IPS-15b (cell line): ENCODE measurements at regions not wholly inside any gene's neighbourhood (a gene's known extent, or its start where the extent isn't known, plus 50 kb on each side); places are given as distances from the start of the nearest gene placed in this dataset.

Experiments used
- H3K27me3 ChIP-seq: one replicate; pipeline ENCODE4 v1.6.1; 2013; ENCODE audit warnings: low read length; ENCODE audit not compliant: control insufficient read depth, insufficient read depth
- H3K36me3 ChIP-seq: one replicate; pipeline ENCODE4 v1.6.1; 2013; ENCODE audit warnings: low read length; ENCODE audit not compliant: control insufficient read depth, insufficient read depth
- H3K4me1 ChIP-seq: one replicate; pipeline ENCODE4 v1.6.1; 2013; ENCODE audit warnings: mild to moderate bottlenecking, low read length; ENCODE audit not compliant: control insufficient read depth, insufficient read depth
- H3K4me3 ChIP-seq: one replicate; pipeline ENCODE4 v1.5.1; 2013; ENCODE audit warnings: low read depth, low read length
- H3K9ac ChIP-seq: one replicate; pipeline ENCODE4 v1.6.1; 2013; ENCODE audit warnings: low read depth, mild to moderate bottlenecking, low read length
- H3K9me3 ChIP-seq: one replicate; pipeline ENCODE4 v1.6.1; 2013; ENCODE audit warnings: mild to moderate bottlenecking, low read length; ENCODE audit not compliant: control insufficient read depth, insufficient read depth

- no peaks in the 10 kb centered on the region for H3K9me3 ChIP-seq
- no peaks in the 10 kb centered on the region for H3K36me3 ChIP-seq
- no peak overlapping the region for H3K9ac ChIP-seq
- H3K4me1 ChIP-seq = peaks cover 12% of the 10 kb centered on the region
- peaks cover 17% of the 10 kb centered on the region for H3K27me3 ChIP-seq
- H3K4me3 ChIP-seq = no peak overlapping the region
These were observed 209.8 kb downstream of the ENC1 start for GRCh38 chr5:74430631-74431289.

GRCh38 chr5:74429495-74429894, 211.0 kb downstream of the ENC1 start:
- peaks cover 10% of the 10 kb centered on the region for H3K4me1 ChIP-seq
- H3K27me3 ChIP-seq = peaks cover 17% of the 10 kb centered on the region
- no peaks in the 10 kb centered on the region for H3K36me3 ChIP-seq
- no peak overlapping the region for H3K4me3 ChIP-seq
- no peaks in the 10 kb centered on the region for H3K9me3 ChIP-seq
- H3K9ac ChIP-seq = no peak overlapping the region

GRCh38 chr5:74428876-74429275, 211.7 kb downstream of the ENC1 start:
- Histone ChIP-seq H3K36me3 (no peaks in the 10 kb centered on the region), H3K4me1 (peaks cover 6% of the 10 kb centered on the region), H3K4me3 (no peak overlapping the region), H3K27me3 (peaks cover 17% of the 10 kb centered on the region), H3K9ac (no peak overlapping the region), H3K9me3 (no peaks in the 10 kb centered on the region)

- Histone ChIP-seq H3K9ac (no peak overlapping the region), H3K4me1 (peaks cover under 1% of the 10 kb centered on the region), H3K36me3 (no peaks in the 10 kb centered on the region), H3K27me3 (peaks cover 14% of the 10 kb centered on the region), H3K4me3 (no peak overlapping the region), H3K9me3 (no peaks in the 10 kb centered on the region)
These were observed 212.3 kb downstream of the ENC1 start for GRCh38 chr5:74428275-74428674.

- Histone ChIP-seq H3K36me3 (no peaks in the 10 kb centered on the region), H3K9me3 (no peaks in the 10 kb centered on the region), H3K4me1 (no peaks in the 10 kb centered on the region), H3K9ac (no peak overlapping the region), H3K27me3 (peaks cover 6% of the 10 kb centered on the region), H3K4me3 (no peak overlapping the region)
These were observed 214.0 kb downstream of the ENC1 start for GRCh38 chr5:74426506-74426905.

GRCh38 chr5:74424162-74424868, 216.2 kb downstream of the ENC1 start:
- Histone ChIP-seq H3K4me3 (no peak overlapping the region), H3K27me3 (no peaks in the 10 kb centered on the region), H3K9ac (no peak overlapping the region), H3K36me3 (no peaks in the 10 kb centered on the region), H3K4me1 (no peaks in the 10 kb centered on the region), H3K9me3 (no peaks in the 10 kb centered on the region)

GRCh38 chr5:74423383-74423782, 217.1 kb downstream of the ENC1 start:
- Histone ChIP-seq H3K27me3 (no peaks in the 10 kb centered on the region), H3K4me3 (no peak overlapping the region), H3K9me3 (no peaks in the 10 kb centered on the region), H3K9ac (no peak overlapping the region), H3K4me1 (no peaks in the 10 kb centered on the region), H3K36me3 (no peaks in the 10 kb centered on the region)

GRCh38 chr5:74422671-74423070, 217.9 kb downstream of the ENC1 start:
- Histone ChIP-seq H3K27me3 (no peaks in the 10 kb centered on the region), H3K36me3 (no peaks in the 10 kb centered on the region), H3K9ac (no peak overlapping the region), H3K4me1 (no peaks in the 10 kb centered on the region), H3K4me3 (no peak overlapping the region), H3K9me3 (no peaks in the 10 kb centered on the region)

- Histone ChIP-seq H3K4me3 (no peak overlapping the region), H3K9me3 (no peaks in the 10 kb centered on the region), H3K9ac (no peak overlapping the region), H3K36me3 (no peaks in the 10 kb centered on the region), H3K27me3 (no peaks in the 10 kb centered on the region), H3K4me1 (no peaks in the 10 kb centered on the region)
These were observed 218.5 kb downstream of the ENC1 start for GRCh38 chr5:74422030-74422429.

GRCh38 chr5:74421377-74421776, 219.2 kb downstream of the ENC1 start:
- Histone ChIP-seq H3K36me3 (no peaks in the 10 kb centered on the region), H3K9me3 (no peaks in the 10 kb centered on the region), H3K4me3 (no peak overlapping the region), H3K9ac (no peak overlapping the region), H3K27me3 (no peaks in the 10 kb centered on the region), H3K4me1 (no peaks in the 10 kb centered on the region)

- no peaks in the 10 kb centered on the region for H3K36me3 ChIP-seq
- H3K9ac ChIP-seq = no peak overlapping the region
- H3K9me3 ChIP-seq = no peaks in the 10 kb centered on the region
- no peaks in the 10 kb centered on the region for H3K4me1 ChIP-seq
- no peak overlapping the region for H3K4me3 ChIP-seq
- H3K27me3 ChIP-seq = no peaks in the 10 kb centered on the region
These were observed 219.6 kb downstream of the ENC1 start for GRCh38 chr5:74420947-74421346.

- no peaks in the 10 kb centered on the region for H3K36me3 ChIP-seq
These were observed 220.3 kb downstream of the ENC1 start for GRCh38 chr5:74420220-74420619.

More at GRCh38 chr5:74420220-74420619, 220.3 kb downstream of the ENC1 start:
- Histone ChIP-seq H3K4me1 (no peaks in the 10 kb centered on the region), H3K9ac (no peak overlapping the region), H3K4me3 (no peak overlapping the region), H3K27me3 (no peaks in the 10 kb centered on the region), H3K9me3 (no peaks in the 10 kb centered on the region)
